ENCODE measurements at regions not wholly inside any gene's neighbourhood (a gene's known extent, or its start where the extent isn't known, plus 50 kb on each side); places are given as distances from the start of the nearest gene placed in this dataset.

GRCh38 chr2:6233993-6234392, 541.8 kb downstream of the SOX11 start:
- ATAC-seq: no peak
- TF ChIP-seq PATZ1 (CRISPR knock-in tag; IDR thresholded peaks at IDR 0.05; ENCODE audit: borderline replicate concordance): no peak
- TF ChIP-seq, protein P1, sequence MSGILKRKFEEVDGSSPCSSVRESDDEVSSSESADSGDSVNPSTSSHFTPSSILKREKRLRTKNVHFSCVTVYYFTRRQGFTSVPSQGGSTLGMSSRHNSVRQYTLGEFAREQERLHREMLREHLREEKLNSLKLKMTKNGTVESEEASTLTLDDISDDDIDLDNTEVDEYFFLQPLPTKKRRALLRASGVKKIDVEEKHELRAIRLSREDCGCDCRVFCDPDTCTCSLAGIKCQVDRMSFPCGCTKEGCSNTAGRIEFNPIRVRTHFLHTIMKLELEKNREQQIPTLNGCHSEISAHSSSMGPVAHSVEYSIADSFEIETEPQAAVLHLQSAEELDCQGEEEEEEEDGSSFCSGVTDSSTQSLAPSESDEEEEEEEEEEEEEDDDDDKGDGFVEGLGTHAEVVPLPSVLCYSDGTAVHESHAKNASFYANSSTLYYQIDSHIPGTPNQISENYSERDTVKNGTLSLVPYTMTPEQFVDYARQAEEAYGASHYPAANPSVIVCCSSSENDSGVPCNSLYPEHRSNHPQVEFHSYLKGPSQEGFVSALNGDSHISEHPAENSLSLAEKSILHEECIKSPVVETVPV (CRISPR knock-in tag; IDR thresholded peaks at IDR 0.05): no peak
- no peak for TF ChIP-seq ZFP30 (CRISPR knock-in tag; IDR thresholded peaks at IDR 0.05)

DNA sequence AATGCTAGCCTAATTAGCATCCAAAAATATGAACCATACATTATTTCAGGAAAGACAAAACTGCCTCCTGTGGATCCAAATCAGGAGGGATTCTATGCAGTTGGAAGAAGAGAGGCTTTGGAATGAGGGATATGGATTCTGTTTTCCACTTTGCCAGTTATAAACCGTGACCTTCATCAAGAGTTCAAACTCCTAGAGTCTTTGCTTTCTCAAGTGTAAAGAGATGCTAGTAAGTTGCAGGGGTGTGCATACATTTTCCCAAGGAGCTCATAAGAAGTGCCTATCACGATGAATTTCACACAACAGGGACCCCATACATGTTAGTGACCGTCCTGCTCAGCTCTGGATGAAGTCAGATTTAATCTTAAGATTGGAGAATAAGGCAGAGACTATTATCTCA, 542.5 kb downstream of the SOX11 start:
- TF ChIP-seq SNAI2 (CRISPR knock-in tag; IDR thresholded peaks at IDR 0.05) (no peak), ARNTL (CRISPR knock-in tag; IDR thresholded peaks at IDR 0.05; ENCODE audit: borderline replicate concordance, low read depth) (no peak), ISL1 (CRISPR knock-in tag; IDR thresholded peaks at IDR 0.05) (no peak), TSHZ2 (CRISPR knock-in tag; IDR thresholded peaks at IDR 0.05) (no peak), BACH2 (CRISPR knock-in tag; IDR thresholded peaks at IDR 0.05; ENCODE audit: borderline replicate concordance) (no peak)
- TF ChIP-seq, protein P2, sequence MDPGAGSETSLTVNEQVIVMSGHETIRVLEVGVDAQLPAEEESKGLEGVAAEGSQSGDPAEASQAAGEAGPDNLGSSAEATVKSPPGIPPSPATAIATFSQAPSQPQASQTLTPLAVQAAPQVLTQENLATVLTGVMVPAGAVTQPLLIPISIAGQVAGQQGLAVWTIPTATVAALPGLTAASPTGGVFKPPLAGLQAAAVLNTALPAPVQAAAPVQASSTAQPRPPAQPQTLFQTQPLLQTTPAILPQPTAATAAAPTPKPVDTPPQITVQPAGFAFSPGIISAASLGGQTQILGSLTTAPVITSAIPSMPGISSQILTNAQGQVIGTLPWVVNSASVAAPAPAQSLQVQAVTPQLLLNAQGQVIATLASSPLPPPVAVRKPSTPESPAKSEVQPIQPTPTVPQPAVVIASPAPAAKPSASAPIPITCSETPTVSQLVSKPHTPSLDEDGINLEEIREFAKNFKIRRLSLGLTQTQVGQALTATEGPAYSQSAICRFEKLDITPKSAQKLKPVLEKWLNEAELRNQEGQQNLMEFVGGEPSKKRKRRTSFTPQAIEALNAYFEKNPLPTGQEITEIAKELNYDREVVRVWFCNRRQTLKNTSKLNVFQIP (CRISPR knock-in tag; IDR thresholded peaks at IDR 0.05; ENCODE audit: borderline replicate concordance, low read depth): no peak
- no peak for ATAC-seq

DNA sequence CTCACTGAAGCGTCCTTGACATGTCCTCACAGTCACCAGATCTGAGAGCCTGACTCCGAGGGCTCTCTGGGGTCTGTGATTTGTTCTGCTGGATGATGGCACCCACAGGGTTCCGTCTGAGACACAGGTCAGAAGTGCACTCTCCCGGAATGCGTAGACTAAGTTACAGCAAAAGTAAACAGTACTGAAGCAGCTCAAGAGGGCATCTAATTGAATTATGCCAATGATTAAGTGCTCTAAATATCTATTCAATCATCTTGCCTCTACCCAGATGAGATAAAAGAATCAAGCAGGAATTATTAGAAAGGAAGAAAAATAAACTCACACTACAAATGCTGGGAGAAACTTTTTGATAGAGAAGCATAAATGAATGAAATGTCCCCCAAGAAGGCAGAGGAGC, 544.1 kb downstream of the SOX11 start:
- no peak for ATAC-seq
- TF ChIP-seq ZFP3 (CRISPR knock-in tag; IDR thresholded peaks at IDR 0.05): peak; percentile 64; the same call in 1 of the 2 replicates
- TF ChIP-seq ZNF8 (CRISPR knock-in tag; IDR thresholded peaks at IDR 0.05): no peak
- TF ChIP-seq, protein P3, sequence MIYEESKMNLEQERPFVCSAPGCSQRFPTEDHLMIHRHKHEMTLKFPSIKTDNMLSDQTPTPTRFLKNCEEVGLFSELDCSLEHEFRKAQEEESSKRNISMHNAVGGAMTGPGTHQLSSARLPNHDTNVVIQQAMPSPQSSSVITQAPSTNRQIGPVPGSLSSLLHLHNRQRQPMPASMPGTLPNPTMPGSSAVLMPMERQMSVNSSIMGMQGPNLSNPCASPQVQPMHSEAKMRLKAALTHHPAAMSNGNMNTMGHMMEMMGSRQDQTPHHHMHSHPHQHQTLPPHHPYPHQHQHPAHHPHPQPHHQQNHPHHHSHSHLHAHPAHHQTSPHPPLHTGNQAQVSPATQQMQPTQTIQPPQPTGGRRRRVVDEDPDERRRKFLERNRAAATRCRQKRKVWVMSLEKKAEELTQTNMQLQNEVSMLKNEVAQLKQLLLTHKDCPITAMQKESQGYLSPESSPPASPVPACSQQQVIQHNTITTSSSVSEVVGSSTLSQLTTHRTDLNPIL (CRISPR knock-in tag; IDR thresholded peaks at IDR 0.05; ENCODE audit: low read depth): 0 out of 2 replicates have a peak, but pooled peaks have one; percentile 38
- no peak for TF ChIP-seq ZNF70 (CRISPR knock-in tag; IDR thresholded peaks at IDR 0.05)
- TF ChIP-seq CSDC2 (CRISPR knock-in tag; IDR thresholded peaks at IDR 0.05): no peak
- TF ChIP-seq, protein P1 (CRISPR knock-in tag; IDR thresholded peaks at IDR 0.05): no peak
- peak; percentile 79; the same call in 1 of the 2 replicates for TF ChIP-seq GLIS3 (CRISPR knock-in tag; IDR thresholded peaks at IDR 0.05)
- TF ChIP-seq, protein P2 (CRISPR knock-in tag; IDR thresholded peaks at IDR 0.05; ENCODE audit: borderline replicate concordance, low read depth): no peak
- peak; percentile 33; the same call in 1 of the 2 replicates for TF ChIP-seq SNAI2 (CRISPR knock-in tag; IDR thresholded peaks at IDR 0.05)
- TF ChIP-seq BACH2 (CRISPR knock-in tag; IDR thresholded peaks at IDR 0.05; ENCODE audit: borderline replicate concordance): no peak
- no peak for TF ChIP-seq PPARA (CRISPR knock-in tag; IDR thresholded peaks at IDR 0.05; ENCODE audit: borderline replicate concordance)
- no peak for TF ChIP-seq TOX (CRISPR knock-in tag; IDR thresholded peaks at IDR 0.05; ENCODE audit: borderline replicate concordance)
- TF ChIP-seq ISL1 (CRISPR knock-in tag; IDR thresholded peaks at IDR 0.05): peak; percentile 93
- no peak for TF ChIP-seq TCF4 (CRISPR knock-in tag; IDR thresholded peaks at IDR 0.05; ENCODE audit: borderline replicate concordance)
- TF ChIP-seq RARB (CRISPR knock-in tag; IDR thresholded peaks at IDR 0.05): no peak
- no peak for TF ChIP-seq ZNF565 (CRISPR knock-in tag; conservative IDR thresholded peaks at IDR 0.05; ENCODE audit: low read depth)
- no peak for TF ChIP-seq PATZ1 (CRISPR knock-in tag; IDR thresholded peaks at IDR 0.05; ENCODE audit: borderline replicate concordance)
- no peak for TF ChIP-seq ARNTL (CRISPR knock-in tag; IDR thresholded peaks at IDR 0.05; ENCODE audit: borderline replicate concordance, low read depth)

Measured in SK-N-SH treated with all-trans-retinoic acid at 6 μM for 48 hours (cell line).